A673 (cell line): ENCODE measurements at regions not wholly inside any gene's neighbourhood (a gene's known extent, or its start where the extent isn't known, plus 50 kb on each side); places are given as distances from the start of the nearest gene placed in this dataset.

ENCODE experiments used
- BruUV-seq: library from RNA; stranded (reverse); fragments of 400-500 nt; replicated peaks from 2 replicates; lab custom pipeline; 2021; lab: Mats Ljungman, UMichigan
- CTCF ChIA-PET: fragments of 300-600 bp; sonication (Branson Sonifier 250); formaldehyde crosslinking; loops from one replicate; lab custom pipeline; 2022; ENCODE audit warnings: antibody characterized with exemption; lab: Charles Lee
- POLR2A ChIA-PET: fragments of 300-600 bp; sonication (Branson Sonifier 250); formaldehyde crosslinking; loops from one replicate; lab custom pipeline; 2022; ENCODE audit warnings: antibody characterized with exemption; ENCODE audit not compliant: low non-redundant PET; lab: Charles Lee
- DNase-seq: peaks from one replicate; pipeline ENCODE4 v3.0.0-alpha.2; 2015; ENCODE audit warnings: low spot score
- H3K27ac ChIP-seq: fragments of 200-600 bp; sonication (generic); 2 replicates; pipeline ENCODE4 v1.5.1; 2016; ENCODE audit warnings: mixed run types, low read depth, mild to moderate bottlenecking, mixed read lengths, antibody characterized with exemption, low read length; ENCODE audit not compliant: poor library complexity, severe bottlenecking
- H3K27me3 ChIP-seq: fragments of 200-600 bp; sonication (generic); replicated peaks from 2 replicates; pipeline ENCODE4 v1.6.1; 2017; ENCODE audit warnings: mixed run types, low read depth, mild to moderate bottlenecking, mixed read lengths, antibody characterized with exemption, low read length; ENCODE audit not compliant: insufficient read depth, poor library complexity
- H3K36me3 ChIP-seq: fragments of 200-600 bp; sonication (generic); 2 replicates; pipeline ENCODE4 v1.6.1; 2016; ENCODE audit warnings: mixed run types, mild to moderate bottlenecking, mixed read lengths, antibody characterized with exemption, low read length; ENCODE audit not compliant: insufficient read depth, poor library complexity, severe bottlenecking
- H3K4me1 ChIP-seq: fragments of 200-600 bp; sonication (generic); 2 replicates; pipeline ENCODE4 v1.6.1; 2017; ENCODE audit warnings: mixed run types, mild to moderate bottlenecking, mixed read lengths, antibody characterized with exemption, low read length; ENCODE audit not compliant: insufficient read depth, poor library complexity, severe bottlenecking
- H3K4me3 ChIP-seq: fragments of 200-600 bp; sonication (generic); 2 replicates; pipeline ENCODE4 v1.5.1; 2016; ENCODE audit warnings: low read depth, mixed run types, mild to moderate bottlenecking, mixed read lengths, low read length; ENCODE audit not compliant: poor library complexity, severe bottlenecking
- H3K9me3 ChIP-seq: fragments of 200-600 bp; sonication (generic); 2 replicates; pipeline ENCODE4 v1.6.1; 2016; ENCODE audit warnings: mixed run types, low read depth, mild to moderate bottlenecking, mixed read lengths, antibody characterized with exemption, low read length; ENCODE audit not compliant: poor library complexity, severe bottlenecking
- CTCF ChIP-seq: fragments of 300-800, 200-600 bp; sonication (generic); conservative IDR thresholded peaks from 2 replicates; pipeline ENCODE4 v1.5.1; 2017; ENCODE audit warnings: low read depth, mild to moderate bottlenecking, antibody characterized with exemption, low read length, moderate library complexity, mixed read lengths
- EZH2 ChIP-seq: fragments of 200-600 bp; sonication (generic); IDR thresholded peaks from 2 replicates; pipeline ENCODE4 v1.6.1; 2017; ENCODE audit warnings: borderline replicate concordance, low read depth, mild to moderate bottlenecking, mixed read lengths, antibody characterized with exemption, low read length; ENCODE audit not compliant: poor library complexity, severe bottlenecking
- intact Hi-C: fragments of 100-400 bp; cut with micrococcal nuclease; formaldehyde crosslinking; loops from one replicate; pipeline ENCODE4 v1.10.0; 2022; ENCODE audit not compliant: unreplicated experiment

- BruUV-seq, result no TSS peak
- no peak for DNase-seq
- peaks cover 25% of the 10 kb centered on the region for H3K4me1 ChIP-seq
- intact Hi-C loops, result no loop called here
- H3K27me3 ChIP-seq, result no peaks in the 10 kb centered on the region
- no peak overlapping the region for H3K27ac ChIP-seq
- H3K4me3 ChIP-seq, result no peak overlapping the region
- TF ChIP-seq CTCF (no peak), EZH2 (no peak)
- no peaks in the 10 kb centered on the region for H3K36me3 ChIP-seq
- no peaks in the 10 kb centered on the region for H3K9me3 ChIP-seq
- ChIA-PET CTCF (no interaction called here), POLR2A (no interaction called here)
These were observed 663.3 kb downstream of the RFPL4B start for GRCh38 chr6:113010196-113010989.

GRCh38 chr6:113011389-113011788 lies 664.3 kb downstream of the RFPL4B start:
- intact Hi-C loops, result no loop called here
- H3K27ac ChIP-seq, result peak overlapping the region; percentile 24
- no peaks in the 10 kb centered on the region for H3K36me3 ChIP-seq
- peaks cover 25% of the 10 kb centered on the region for H3K4me1 ChIP-seq
- H3K27me3 ChIP-seq, result no peaks in the 10 kb centered on the region
- no peaks in the 10 kb centered on the region for H3K9me3 ChIP-seq
- no TSS peak for BruUV-seq
- ChIA-PET CTCF (no interaction called here), POLR2A (no interaction called here)
- no peak for DNase-seq
- no peak overlapping the region for H3K4me3 ChIP-seq
- TF ChIP-seq EZH2, result no peak
- no peak for TF ChIP-seq CTCF

- Histone ChIP-seq H3K4me1 (peaks cover 25% of the 10 kb centered on the region), H3K27ac (peak overlapping the region; percentile 24), H3K36me3 (no peaks in the 10 kb centered on the region), H3K27me3 (no peaks in the 10 kb centered on the region), H3K9me3 (no peaks in the 10 kb centered on the region), H3K4me3 (no peak overlapping the region)
- TF ChIP-seq EZH2 (no peak), CTCF (no peak)
- peak; percentile 32 for DNase-seq
- POLR2A ChIA-PET, result no interaction called here
- CTCF ChIA-PET, result no interaction called here
- intact Hi-C loops, result no loop called here
- BruUV-seq, result no TSS peak
These were observed 664.7 kb downstream of the RFPL4B start for GRCh38 chr6:113011801-113012200.
